H1 (cell line): ENCODE measurements at regions not wholly inside any gene's neighbourhood (a gene's known extent, or its start where the extent isn't known, plus 50 kb on each side); places are given as distances from the start of the nearest gene placed in this dataset.

Experiments used
- CHD2 ChIP-seq: IDR thresholded peaks from 2 replicates; pipeline ENCODE4 v1.6.1; 2012; ENCODE audit warnings: low read length, improper control_type of control experiment
- CTCF ChIP-seq, 3 experiments: IDR thresholded peaks; 1 replicate in 2 of 3; 2 replicates in 1 of 3; pipeline versions ENCODE4 v1.5.1 to v1.6.1; 2011; ENCODE audit warnings: low read length in 3 of 3, mild to moderate bottlenecking in 3 of 3, inconsistent platforms in 2 of 3, low read depth in 1 of 3, moderate library complexity in 1 of 3; ENCODE audit not compliant: insufficient read depth in 1 of 3; ENCODE audit errors: control extremely low read depth in 1 of 3
- EP300 ChIP-seq, 2 experiments: IDR thresholded peaks; 1 replicate in 1 of 2; 2 replicates in 1 of 2; pipeline ENCODE4 v1.6.1; 2011 to 2012; ENCODE audit warnings: low read depth in 2 of 2, low read length in 2 of 2, mild to moderate bottlenecking in 2 of 2, borderline replicate concordance in 1 of 2, inconsistent platforms in 1 of 2, moderate library complexity in 1 of 2
- HDAC6 ChIP-seq: IDR thresholded peaks from one replicate; pipeline ENCODE4 v1.7.1; 2012; ENCODE audit warnings: low read depth, mild to moderate bottlenecking, inconsistent platforms, low read length, moderate library complexity
- MAFK ChIP-seq: IDR thresholded peaks from 2 replicates; pipeline ENCODE4 v1.6.1; 2012; ENCODE audit warnings: low read depth, mild to moderate bottlenecking, improper control_type of control experiment, low read length
- POLR2A ChIP-seq, 2 experiments: IDR thresholded peaks; 1 replicate in 1 of 2; 2 replicates in 1 of 2; pipeline ENCODE4 v1.6.1; 2011; ENCODE audit warnings: low read depth in 2 of 2, low read length in 2 of 2, mild to moderate bottlenecking in 2 of 2; ENCODE audit errors: control extremely low read depth in 1 of 2
- POLR2AphosphoS5 ChIP-seq: IDR thresholded peaks from 2 replicates; pipeline ENCODE4 v1.6.1; 2011; ENCODE audit warnings: low read depth, low read length
- RAD21 ChIP-seq, 2 experiments: IDR thresholded peaks in 1 of 2; conservative IDR thresholded peaks in 1 of 2; 2 replicates each; pipeline ENCODE4 v1.6.1; 2011; ENCODE audit warnings: low read depth in 2 of 2, low read length in 2 of 2, improper control_type of control experiment in 1 of 2, inconsistent platforms in 1 of 2, mild to moderate bottlenecking in 1 of 2, moderate library complexity in 1 of 2
- RXRA ChIP-seq: IDR thresholded peaks from 2 replicates; pipeline ENCODE4 v1.6.1; 2011; ENCODE audit warnings: low read depth, mild to moderate bottlenecking, low read length, moderate library complexity; ENCODE audit not compliant: insufficient read depth
- SP2 ChIP-seq: IDR thresholded peaks from 2 replicates; pipeline ENCODE4 v1.6.1; 2012; ENCODE audit warnings: mild to moderate bottlenecking, low read length, inconsistent platforms
- USF2 ChIP-seq: IDR thresholded peaks from 2 replicates; pipeline ENCODE4 v1.6.1; 2011; ENCODE audit warnings: low read length, improper control_type of control experiment
- YY1 ChIP-seq: IDR thresholded peaks from 2 replicates; pipeline ENCODE4 v1.6.1; 2011; ENCODE audit warnings: low read depth, mild to moderate bottlenecking, low read length
- ZNF274 ChIP-seq: IDR thresholded peaks from 2 replicates; pipeline ENCODE4 v1.7.0; 2012; ENCODE audit warnings: low read length, borderline replicate concordance; ENCODE audit errors: extremely low read depth

GRCh38 chr10:78287618-78288017 lies 254.0 kb downstream of the RPS24 start:
- TF ChIP-seq CTCF (IDR thresholded peaks at IDR 0.05; ENCODE audit: control extremely low read depth in 1 of 3, insufficient read depth in 1 of 3, low read depth in 1 of 3, low read length in 3 of 3) (no peak), POLR2A (IDR thresholded peaks at IDR 0.05; ENCODE audit: control extremely low read depth in 1 of 2, low read depth in 2 of 2, low read length in 2 of 2) (no peak), CHD2 (no peak), RAD21 (IDR thresholded peaks at IDR 0.05 in 1 of 2, conservative IDR thresholded peaks at IDR 0.05 in 1 of 2; ENCODE audit: low read depth in 2 of 2, low read length in 2 of 2) (no peak), MAFK (no peak), POLR2AphosphoS5 (no peak), EP300 (IDR thresholded peaks at IDR 0.05; ENCODE audit: borderline replicate concordance in 1 of 2, low read depth in 2 of 2, low read length in 2 of 2) (no peak), USF2 (no peak), YY1 (no peak), HDAC6 (no peak), ZNF274 (no peak), RXRA (no peak), SP2 (no peak)
